HepG2 (cell line): ENCODE measurements at regions not wholly inside any gene's neighbourhood (a gene's known extent, or its start where the extent isn't known, plus 50 kb on each side); places are given as distances from the start of the nearest gene placed in this dataset.

Experiments
- ATAC-seq: fragments of 200-7000 bp; cut with Tn5 transposase; 3 replicates; pipeline ENCODE4 v1.9.1; 2020; ENCODE audit warnings: mild to moderate bottlenecking, moderate library complexity
- BruUV-seq: library from RNA; stranded (reverse); fragments of 400-500 nt; replicated peaks from 2 replicates; lab custom pipeline; 2021; lab: Mats Ljungman, UMichigan
- CTCF ChIA-PET: fragments of 300-600 bp; formaldehyde crosslinking; extraction: SDS; loops from one replicate; lab custom pipeline; 2021; ENCODE audit warnings: low total read pairs, inconsistent platforms, low intra/inter-chr PET ratio; lab: Yijun Ruan, JAX
- POLR2A ChIA-PET: fragments of 350-600 bp; sonication (Branson Sonifier 250); formaldehyde crosslinking; loops from one replicate; lab custom pipeline; 2020; ENCODE audit warnings: antibody characterized with exemption, inconsistent platforms; lab: Yijun Ruan, JAX
- DNase-seq: peaks from one replicate; pipeline ENCODE4 v3.0.0-alpha.2; 2015; ENCODE audit warnings: low spot score
- FAIRE-seq: peaks from 3 replicates; lab custom pipeline; 2011; peaks lifted over from hg19 to GRCh38; lab: Jason Lieb, UNC
- H2AFZ ChIP-seq: one replicate; pipeline ENCODE4 v1.6.1; 2011; ENCODE audit warnings: low read length, inconsistent platforms
- H3K27ac ChIP-seq: fragments of 300-600 bp; 3 replicates; pipeline ENCODE4 v1.8.0; 2011; ENCODE audit warnings: mixed run types, mild to moderate bottlenecking, mixed read lengths, low read length, inconsistent platforms; ENCODE audit not compliant: insufficient read depth; ENCODE audit errors: extremely low read length
- H3K27me3 ChIP-seq, 2 experiments: fragments of 200-600 bp in 1 of 2; 2 replicates in 1 of 2; 3 replicates in 1 of 2; pipeline versions ENCODE4 v1.6.0 to v1.8.0; 2011; ENCODE audit warnings: low read length in 2 of 2, mild to moderate bottlenecking in 2 of 2, moderate library complexity in 2 of 2, inconsistent platforms in 1 of 2; ENCODE audit not compliant: insufficient read depth in 2 of 2, control insufficient read depth in 1 of 2
- H3K36me3 ChIP-seq, 2 experiments: fragments of 200-600 bp in 1 of 2; replicated peaks in 1 of 2; 2 replicates in 1 of 2; 3 replicates in 1 of 2; pipeline versions ENCODE4 v1.5.1 to v1.8.0; 2011; ENCODE audit warnings: low read length in 2 of 2, inconsistent platforms in 1 of 2; ENCODE audit not compliant: insufficient read depth in 2 of 2, control insufficient read depth in 1 of 2
- H3K4me1 ChIP-seq: 2 replicates; pipeline ENCODE4 v1.5.1; 2012; ENCODE audit warnings: low read length, inconsistent platforms; ENCODE audit not compliant: insufficient read depth
- H3K4me2 ChIP-seq: 2 replicates; pipeline ENCODE4 v1.6.0; 2011; ENCODE audit warnings: low read depth, low read length, inconsistent platforms
- H3K4me3 ChIP-seq, 3 experiments: fragments of 200-600 bp in 1 of 3; sonication (generic), shearing (Covaris generic) in 1 of 3; replicated peaks in 1 of 3; 2 replicates each; pipeline ENCODE4 v1.5.1; 2011 to 2016; ENCODE audit warnings: low read length in 3 of 3, inconsistent platforms in 2 of 3, low read depth in 2 of 3, mild to moderate bottlenecking in 2 of 3, control low read depth in 1 of 3, mixed read lengths in 1 of 3; ENCODE audit not compliant: insufficient read depth in 1 of 3
- H3K79me2 ChIP-seq: one replicate; pipeline ENCODE4 v1.6.1; 2011; ENCODE audit warnings: low read length, inconsistent platforms; ENCODE audit not compliant: insufficient read depth
- H3K9ac ChIP-seq: 2 replicates; pipeline ENCODE4 v1.6.0; 2011; ENCODE audit warnings: mild to moderate bottlenecking, low read depth, low read length, inconsistent platforms; ENCODE audit not compliant: insufficient read depth
- H3K9me3 ChIP-seq: 2 replicates; pipeline ENCODE4 v1.5.1; 2012; ENCODE audit warnings: mild to moderate bottlenecking, low read length
- H4K20me1 ChIP-seq: 2 replicates; pipeline ENCODE4 v1.6.0; 2011; ENCODE audit warnings: inconsistent platforms, mild to moderate bottlenecking, low read length, moderate library complexity; ENCODE audit not compliant: insufficient read depth
- ARHGAP35 ChIP-seq: sonication (generic); formaldehyde crosslinking; IDR thresholded peaks from 2 replicates; pipeline ENCODE4 v1.9.0; 2022; ENCODE audit warnings: mild to moderate bottlenecking, inconsistent platforms, moderate library complexity, missing genetic modification reagents, borderline replicate concordance
- CENPBD1 ChIP-seq: sonication (generic); formaldehyde crosslinking; IDR thresholded peaks from 2 replicates; pipeline ENCODE4 v1.8.0; 2022; ENCODE audit warnings: missing genetic modification reagents, low read depth, mild to moderate bottlenecking, borderline replicate concordance
- CENPT ChIP-seq: sonication (generic); formaldehyde crosslinking; IDR thresholded peaks from 2 replicates; pipeline ENCODE4 v1.8.0; 2022; ENCODE audit warnings: low read depth, mild to moderate bottlenecking, moderate library complexity, missing genetic modification reagents
- EHMT2 ChIP-seq: fragments of 200-600 bp; sonication (generic); IDR thresholded peaks from 2 replicates; pipeline ENCODE4 v1.7.0; 2017; ENCODE audit warnings: antibody characterized with exemption, low read depth, low read length, borderline replicate concordance
- GABPA ChIP-seq, 2 experiments: IDR thresholded peaks; 2 replicates each; pipeline ENCODE4 v1.6.1; 2011 to 2016; ENCODE audit warnings: low read depth in 2 of 2, low read length in 1 of 2, missing biosample characterization in 1 of 2, missing genetic modification characterization in 1 of 2
- GABPB1 ChIP-seq: IDR thresholded peaks from 2 replicates; pipeline ENCODE4 v1.6.1; 2016; ENCODE audit warnings: mild to moderate bottlenecking, missing genetic modification reagents, moderate library complexity, missing compliant biosample characterization
- JARID2 ChIP-seq: sonication (generic); formaldehyde crosslinking; IDR thresholded peaks from 2 replicates; pipeline ENCODE4 v1.8.1; 2023; ENCODE audit warnings: missing genetic modification reagents, inconsistent platforms; ENCODE audit not compliant: insufficient replicate concordance
- MIER3 ChIP-seq: IDR thresholded peaks from 2 replicates; pipeline ENCODE4 v1.6.1; 2016; ENCODE audit warnings: missing compliant biosample characterization, borderline replicate concordance
- REST ChIP-seq, 2 experiments: IDR thresholded peaks; 2 replicates each; pipeline ENCODE4 v1.6.1; 2011 to 2012; ENCODE audit warnings: low read length in 2 of 2, borderline replicate concordance in 1 of 2, low read depth in 1 of 2, mild to moderate bottlenecking in 1 of 2, moderate library complexity in 1 of 2
- TFAP4 ChIP-seq: sonication (generic); IDR thresholded peaks from 2 replicates; pipeline ENCODE4 v1.6.1; 2016; ENCODE audit warnings: low read depth, borderline replicate concordance
- TOPORS ChIP-seq: sonication (generic); formaldehyde crosslinking; IDR thresholded peaks from 2 replicates; pipeline ENCODE4 v1.8.0; 2023; ENCODE audit warnings: mild to moderate bottlenecking, missing genetic modification reagents
- ZNF207 ChIP-seq: fragments of 450-650 bp; IDR thresholded peaks from 2 replicates; pipeline ENCODE4 v1.6.1; 2016; ENCODE audit warnings: antibody characterized with exemption, borderline replicate concordance
- ZNF547 ChIP-seq: sonication (generic); formaldehyde crosslinking; IDR thresholded peaks from 2 replicates; pipeline ENCODE4 v1.5.1; 2020; ENCODE audit warnings: mild to moderate bottlenecking, missing genetic modification reagents
- WGBS: methylation state at CpG from one replicate; pipeline ENCODE4 v1.1.6; 2017; ENCODE audit warnings: low lambda C conversion rate; 5-methylcytosine and 5-hydroxymethylcytosine counted together
- in situ Hi-C: cut with HindIII; loops from 2 replicates; pipeline ENCODE4 v1.10.0; 2017; ENCODE audit warnings: low pct_unique_long_range_greater_than_20kb; ENCODE audit not compliant: extremely low pct_ligation_motif_present
- intact Hi-C: fragments of 100-400 bp; cut with micrococcal nuclease; formaldehyde crosslinking; loops from one replicate; pipeline ENCODE4 v1.10.0; 2022; ENCODE audit not compliant: unreplicated experiment

- DNase-seq = peak; percentile 6
- no peak overlapping the region for H3K9ac ChIP-seq
- no peak overlapping the region for H2AFZ ChIP-seq
- no peak overlapping the region for H3K27ac ChIP-seq
- in situ Hi-C loops (no loop called here), intact Hi-C loops (no loop called here)
- WGBS = 3% methylated on average over 5 of the region's 5 CpGs
- H4K20me1 ChIP-seq = no peaks in the 10 kb centered on the region
- H3K9me3 ChIP-seq = no peaks in the 10 kb centered on the region
- ATAC-seq = peak; percentile 85
- FAIRE-seq = no peak
- H3K79me2 ChIP-seq = no peaks in the 10 kb centered on the region
- no peaks in the 10 kb centered on the region for H3K36me3 ChIP-seq
- ChIA-PET CTCF (no interaction called here), POLR2A (no interaction called here)
- no peak overlapping the region for H3K4me2 ChIP-seq
- H3K4me1 ChIP-seq = peaks cover 14% of the 10 kb centered on the region
- peaks cover 0 to 15% of the 10 kb centered on the region in 2 experiments; a peak in 3 of 5 replicates for H3K27me3 ChIP-seq
- H3K4me3 ChIP-seq = no peak overlapping the region
- BruUV-seq = no TSS peak
- TF ChIP-seq GABPB1 (CRISPR knock-in tag) (peak; percentile 54; the same call in 1 of the 2 replicates), JARID2 (CRISPR knock-in tag) (no peak), ARHGAP35 (no peak), MIER3 (no peak), GABPA (IDR thresholded peaks at IDR 0.05; ENCODE audit: low read depth, low read length) (no peak), GABPA (CRISPR knock-in tag; IDR thresholded peaks at IDR 0.05; ENCODE audit: low read depth) (peak; percentile 49), ZNF547 (CRISPR knock-in tag) (no peak), TFAP4 (peak; percentile 73; the same call in 1 of the 2 replicates), CENPT (CRISPR knock-in tag) (no peak), ZNF207 (no peak), TOPORS (CRISPR knock-in tag) (no peak), REST (IDR thresholded peaks at IDR 0.05; ENCODE audit: borderline replicate concordance in 1 of 2, low read depth in 1 of 2, low read length in 2 of 2) (no peak), EHMT2 (no peak), CENPBD1 (CRISPR knock-in tag) (no peak)
Measured at GRCh38 chr13:40190641-40191100, 475.8 kb downstream of the FOXO1 start.
